ENCODE measurements at regions not wholly inside any gene's neighbourhood (a gene's known extent, or its start where the extent isn't known, plus 50 kb on each side); places are given as distances from the start of the nearest gene placed in this dataset.
A peak's percentile ranks its signal among the peaks of the same experiment; 100 is the strongest.
"Not testable (repeated sequence)": the region's sequence is repeated elsewhere in the genome, so short reads cannot be mapped to it uniquely, and the experiment has no call there.

- Histone ChIP-seq H3K9me3 (ENCODE audit: low read depth) (no peaks in the 10 kb centered on the region), H3K36me3 (no peaks in the 10 kb centered on the region), H3K27me3 (no peaks in the 10 kb centered on the region), H3K27ac (no peak overlapping the region), H3K4me3 (no peak overlapping the region), H3K4me1 (ENCODE audit: low read depth) (no peaks in the 10 kb centered on the region)
- no peak for TF ChIP-seq CTCF (IDR thresholded peaks at IDR 0.05; ENCODE audit: low read depth, low read length)
- no peak for DNase-seq (ENCODE audit: low read depth in 1 of 2, low spot score in 1 of 2)
Observed at GRCh38 chr20:47432834-47433210, 68.9 kb upstream of the NCOA3 start.

GRCh38 chr20:47434128-47434779 lies 67.4 kb upstream of the NCOA3 start:
- H3K9me3 ChIP-seq (ENCODE audit: low read depth); H3K27ac ChIP-seq; H3K27me3 ChIP-seq; H3K4me3 ChIP-seq; H3K4me1 ChIP-seq (ENCODE audit: low read depth); H3K36me3 ChIP-seq: not testable (repeated sequence)
- peak in 1 of 2 donors; percentile 47 for DNase-seq (ENCODE audit: low read depth in 1 of 2, low spot score in 1 of 2)

GRCh38 chr20:47438464-47439381 lies 63.0 kb upstream of the NCOA3 start:
- Histone ChIP-seq H3K27ac (no peak overlapping the region), H3K9me3 (ENCODE audit: low read depth) (no peaks in the 10 kb centered on the region), H3K27me3 (no peaks in the 10 kb centered on the region), H3K4me1 (ENCODE audit: low read depth) (no peaks in the 10 kb centered on the region), H3K4me3 (no peak overlapping the region), H3K36me3 (no peaks in the 10 kb centered on the region)
- DNase-seq (ENCODE audit: low read depth in 1 of 2, low spot score in 1 of 2), result no peak
- no peak for TF ChIP-seq CTCF (IDR thresholded peaks at IDR 0.05; ENCODE audit: low read depth, low read length)

- no peak for TF ChIP-seq CTCF (IDR thresholded peaks at IDR 0.05; ENCODE audit: low read depth, low read length)
- no peak overlapping the region for H3K4me3 ChIP-seq
- no peaks in the 10 kb centered on the region for H3K4me1 ChIP-seq (ENCODE audit: low read depth)
- no peak overlapping the region for H3K27ac ChIP-seq
- H3K9me3 ChIP-seq (ENCODE audit: low read depth), result no peaks in the 10 kb centered on the region
- DNase-seq (ENCODE audit: low read depth in 1 of 2, low spot score in 1 of 2), result peak; percentile 20 to 36
- no peaks in the 10 kb centered on the region for H3K27me3 ChIP-seq
- no peaks in the 10 kb centered on the region for H3K36me3 ChIP-seq
Observed at GRCh38 chr20:47440857-47441773, 60.6 kb upstream of the NCOA3 start.

GRCh38 chr20:47441774-47442150 lies 59.9 kb upstream of the NCOA3 start:
- H3K36me3 ChIP-seq, result no peaks in the 10 kb centered on the region
- H3K27me3 ChIP-seq, result no peaks in the 10 kb centered on the region
- TF ChIP-seq CTCF (IDR thresholded peaks at IDR 0.05; ENCODE audit: low read depth, low read length), result no peak
- H3K4me3 ChIP-seq, result no peak overlapping the region
- no peaks in the 10 kb centered on the region for H3K4me1 ChIP-seq (ENCODE audit: low read depth)
- H3K27ac ChIP-seq, result no peak overlapping the region
- H3K9me3 ChIP-seq (ENCODE audit: low read depth), result no peaks in the 10 kb centered on the region
- no peak for DNase-seq (ENCODE audit: low read depth in 1 of 2, low spot score in 1 of 2)

GRCh38 chr20:47443060-47443459 lies 58.6 kb upstream of the NCOA3 start:
- not testable (repeated sequence) for H3K36me3 ChIP-seq; DNase-seq (ENCODE audit: low read depth in 1 of 2, low spot score in 1 of 2); H3K27me3 ChIP-seq; H3K4me3 ChIP-seq; H3K9me3 ChIP-seq (ENCODE audit: low read depth); H3K27ac ChIP-seq; H3K4me1 ChIP-seq (ENCODE audit: low read depth)

Data from cardiac muscle cell (in vitro differentiated cells and primary cell).